Right lobe of liver (tissue), 6 donors: ENCODE measurements at regions not wholly inside any gene's neighbourhood (a gene's known extent, or its start where the extent isn't known, plus 50 kb on each side); places are given as distances from the start of the nearest gene placed in this dataset.
"Not testable (repeated sequence)": the region's sequence is repeated elsewhere in the genome, so short reads cannot be mapped to it uniquely, and the experiment has no call there.

ENCODE experiments used
- ATAC-seq, 4 donors: fragments of 200-7000 bp; cut with Tn5 transposase; one replicate each; pipeline ENCODE4 v1.9.1; 2020; ENCODE audit warnings: mild to moderate bottlenecking in 4 of 4, moderate library complexity in 4 of 4
- DNase-seq, 3 donors: peaks; one replicate each; pipeline ENCODE4 v3.0.0-alpha.2; 2020
- H3K27ac ChIP-seq, 3 donors: fragments of 200-600 bp; one replicate each; pipeline ENCODE4 v1.8.0; 2022
- H3K27me3 ChIP-seq, 2 donors: fragments of 200-600 bp; one replicate each; pipeline ENCODE4 v1.8.0; 2022
- H3K36me3 ChIP-seq, 4 donors: fragments of 200-600 bp; sonication (generic) in 1 of 4; one replicate each; pipeline versions ENCODE4 v1.5.1 to v1.8.0; 2017 to 2022; ENCODE audit warnings: control low read depth in 1 of 4
- H3K4me1 ChIP-seq, 4 donors: fragments of 200-600 bp; sonication (generic) in 1 of 4; one replicate each; pipeline versions ENCODE4 v1.5.1 to v1.8.0; 2017 to 2022; ENCODE audit warnings: control low read depth in 1 of 4
- H3K4me3 ChIP-seq, 3 donors: fragments of 200-600 bp; one replicate each; pipeline ENCODE4 v1.8.0; 2022
- H3K9me3 ChIP-seq, 4 donors: fragments of 200-600 bp; sonication (generic) in 1 of 4; one replicate each; pipeline versions ENCODE4 v1.5.1 to v1.8.0; 2017 to 2022; ENCODE audit warnings: control low read depth in 1 of 4
- POLR2A ChIP-seq: fragments of 450-650 bp; IDR thresholded peaks from one replicate; pipeline ENCODE4 v1.6.1; 2017; ENCODE audit warnings: antibody characterized with exemption, mild to moderate bottlenecking
- WGBS: methylation state at CpG from one replicate; pipeline ENCODE4 v1.1.6; 2018; ENCODE audit warnings: low coverage, low lambda C conversion rate; ENCODE audit not compliant: insufficient coverage; ENCODE audit errors: missing lambda C conversion rate; 5-methylcytosine and 5-hydroxymethylcytosine counted together
- intact Hi-C, 2 donors: fragments of 100-400 bp; cut with DNase I; formaldehyde crosslinking; loops; one replicate each; pipeline versions ENCODE4 v1.11.2 to v1.14.1; 2022
- TF ChIP-seq, protein P1 (sequence below), 4 donors: fragments of 200-600 bp in 3 of 4; fragments of 450-650 bp in 1 of 4; IDR thresholded peaks; one replicate each; pipeline versions ENCODE4 v1.5.1 to v1.8.0; 2016 to 2022; ENCODE audit warnings: antibody characterized with exemption in 4 of 4, mild to moderate bottlenecking in 2 of 4
- donor health status: DM: no; HTN: yes; CAD: no.
- donor health status: DM: no; HTN: no; CAD: no.
- donor health status: DM: no; HTN: no; CAD: no.
- donor health status: DM: no; HTN: yes; CAD: no.
- donor health status: DM: no; HTN: yes; CAD: no.

DNA sequence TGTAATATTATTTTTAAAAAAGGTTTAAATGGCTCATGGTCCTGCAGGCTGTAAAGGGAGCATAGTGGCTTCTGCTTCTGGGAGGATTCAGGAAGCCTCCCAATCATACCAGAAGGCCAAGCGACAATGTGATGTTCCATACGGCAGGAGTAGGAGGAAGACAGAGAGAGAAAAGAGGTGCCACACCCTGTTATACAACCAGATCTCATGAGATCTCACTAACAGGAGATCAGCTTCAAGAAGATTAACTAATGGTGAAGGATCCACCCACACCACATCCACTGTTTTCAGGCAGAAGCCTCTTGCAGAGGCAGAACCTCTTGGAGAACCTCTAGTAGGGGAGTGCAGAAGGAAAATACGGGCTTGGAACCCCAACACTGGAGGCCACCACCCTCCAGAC is 103.9 kb upstream of the TEKT4 start:
- ATAC-seq (no peak), DNase-seq (no peak)
- H3K27ac ChIP-seq = no peak overlapping the region
- no peaks in the 10 kb centered on the region for H3K36me3 ChIP-seq
- TF ChIP-seq, protein P1, sequence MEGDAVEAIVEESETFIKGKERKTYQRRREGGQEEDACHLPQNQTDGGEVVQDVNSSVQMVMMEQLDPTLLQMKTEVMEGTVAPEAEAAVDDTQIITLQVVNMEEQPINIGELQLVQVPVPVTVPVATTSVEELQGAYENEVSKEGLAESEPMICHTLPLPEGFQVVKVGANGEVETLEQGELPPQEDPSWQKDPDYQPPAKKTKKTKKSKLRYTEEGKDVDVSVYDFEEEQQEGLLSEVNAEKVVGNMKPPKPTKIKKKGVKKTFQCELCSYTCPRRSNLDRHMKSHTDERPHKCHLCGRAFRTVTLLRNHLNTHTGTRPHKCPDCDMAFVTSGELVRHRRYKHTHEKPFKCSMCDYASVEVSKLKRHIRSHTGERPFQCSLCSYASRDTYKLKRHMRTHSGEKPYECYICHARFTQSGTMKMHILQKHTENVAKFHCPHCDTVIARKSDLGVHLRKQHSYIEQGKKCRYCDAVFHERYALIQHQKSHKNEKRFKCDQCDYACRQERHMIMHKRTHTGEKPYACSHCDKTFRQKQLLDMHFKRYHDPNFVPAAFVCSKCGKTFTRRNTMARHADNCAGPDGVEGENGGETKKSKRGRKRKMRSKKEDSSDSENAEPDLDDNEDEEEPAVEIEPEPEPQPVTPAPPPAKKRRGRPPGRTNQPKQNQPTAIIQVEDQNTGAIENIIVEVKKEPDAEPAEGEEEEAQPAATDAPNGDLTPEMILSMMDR (IDR thresholded peaks at IDR 0.05) = no peak
- no peak for TF ChIP-seq POLR2A
- H3K4me1 ChIP-seq = no peaks in the 10 kb centered on the region
- no peaks in the 10 kb centered on the region for H3K9me3 ChIP-seq
- H3K4me3 ChIP-seq = no peak overlapping the region
- intact Hi-C loops = no loop called here
- no peaks in the 10 kb centered on the region for H3K27me3 ChIP-seq
- 89% methylated on average over 2 of the region's 3 CpGs for WGBS

DNA sequence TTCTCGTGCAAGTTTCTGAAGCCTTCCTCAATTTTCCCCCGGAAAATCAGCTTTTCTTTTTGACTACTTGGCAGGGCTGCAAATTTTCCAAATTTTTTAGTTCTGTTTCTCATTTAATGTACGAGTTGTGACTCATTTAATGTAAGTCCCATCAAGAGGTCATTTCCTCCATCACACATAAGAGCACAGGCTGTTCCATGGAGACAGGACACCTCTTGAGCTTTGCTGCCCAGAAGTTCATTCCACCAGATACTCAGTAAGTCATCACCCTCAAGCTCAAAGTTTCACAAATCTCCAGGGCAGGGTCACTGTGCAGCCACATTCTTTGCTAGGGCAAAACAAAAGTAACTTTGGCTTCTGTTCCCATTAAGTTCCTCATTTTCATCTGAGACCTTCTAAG is 101.5 kb upstream of the TEKT4 start:
- no peak for TF ChIP-seq POLR2A
- TF ChIP-seq, protein P1 (IDR thresholded peaks at IDR 0.05) = no peak
- 71% methylated on average over 3 of the region's 3 CpGs for WGBS
- Histone ChIP-seq H3K4me3 (no peak overlapping the region), H3K9me3 (no peaks in the 10 kb centered on the region), H3K4me1 (no peaks in the 10 kb centered on the region), H3K27me3 (no peaks in the 10 kb centered on the region), H3K27ac (no peak overlapping the region), H3K36me3 (no peaks in the 10 kb centered on the region)
- ATAC-seq (no peak), DNase-seq (no peak)
- intact Hi-C loops = no loop called here

DNA sequence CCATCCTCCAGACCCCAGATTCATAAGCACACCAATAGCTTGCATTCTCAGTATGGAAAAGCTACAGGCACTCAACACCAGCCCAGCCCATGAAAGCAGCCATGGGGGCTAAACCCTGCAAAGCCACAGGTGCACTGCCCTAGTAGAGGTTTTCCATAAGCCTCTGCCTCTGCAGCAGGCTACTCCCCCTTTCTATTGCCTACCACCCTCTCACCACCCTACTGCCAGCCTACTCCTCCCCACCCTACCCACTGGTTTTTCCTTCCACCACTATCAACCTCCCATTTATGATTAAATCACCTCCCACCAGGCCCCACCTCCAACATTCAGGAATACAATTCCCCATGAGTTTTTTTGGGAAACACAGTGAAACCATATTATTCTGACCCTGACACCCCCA is 96.4 kb upstream of the TEKT4 start:
- no peak for ATAC-seq
- Histone ChIP-seq H3K27ac (no peak overlapping the region), H3K4me1 (no peaks in the 10 kb centered on the region), H3K9me3 (no peaks in the 10 kb centered on the region), H3K36me3 (no peaks in the 10 kb centered on the region), H3K4me3 (no peak overlapping the region), H3K27me3 (no peaks in the 10 kb centered on the region)
- intact Hi-C loops = no loop called here
- TF ChIP-seq, protein P1 (IDR thresholded peaks at IDR 0.05) = no peak
- TF ChIP-seq POLR2A = no peak
- no peak for DNase-seq

DNA sequence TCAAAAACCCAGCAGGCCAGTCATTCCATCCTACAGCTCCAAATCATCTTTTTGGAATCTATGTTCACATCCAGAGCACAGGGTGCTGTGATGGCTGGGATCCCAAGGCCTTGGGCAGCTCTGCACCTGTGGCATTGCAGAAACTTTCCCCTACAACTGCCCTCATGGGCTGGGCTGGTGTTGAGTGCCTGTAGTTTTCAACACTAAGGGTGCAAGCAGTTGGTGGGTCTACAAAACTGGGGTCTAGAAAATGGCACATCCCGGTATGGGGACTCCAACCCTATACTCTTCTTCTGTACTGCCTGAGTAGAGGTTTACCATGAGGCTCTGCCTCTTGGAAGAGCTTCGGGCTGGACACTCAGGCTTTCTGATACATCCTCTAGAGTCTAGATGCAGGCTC is 95.2 kb upstream of the TEKT4 start:
- ATAC-seq (no peak), DNase-seq (no peak)
- Histone ChIP-seq H3K4me1 (no peaks in the 10 kb centered on the region), H3K27ac (no peak overlapping the region), H3K36me3 (no peaks in the 10 kb centered on the region), H3K4me3 (no peak overlapping the region), H3K27me3 (no peaks in the 10 kb centered on the region), H3K9me3 (no peaks in the 10 kb centered on the region)
- no peak for TF ChIP-seq POLR2A
- TF ChIP-seq, protein P1 (IDR thresholded peaks at IDR 0.05) = no peak
- no CpG with 5 or more reads among the region's 2 CpGs for WGBS
- intact Hi-C loops = no loop called here

DNA sequence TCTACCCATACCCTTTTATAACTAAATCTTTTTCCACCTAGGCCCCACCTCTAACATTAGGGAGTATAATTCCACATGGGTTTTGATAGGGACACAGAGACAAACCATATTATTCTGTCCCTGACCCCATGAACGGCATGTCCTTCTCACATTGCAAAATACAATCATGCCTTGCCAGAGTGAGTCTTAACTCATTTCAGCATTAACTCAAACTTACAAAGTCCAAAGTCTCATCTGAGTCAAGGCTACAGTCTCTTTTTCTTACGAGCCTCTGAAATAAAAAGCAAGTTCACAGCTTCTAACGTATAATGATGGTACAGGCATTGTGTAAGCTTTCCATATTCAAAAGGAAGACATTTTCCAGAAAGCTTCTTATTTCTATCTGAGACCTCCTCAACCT is 86.1 kb upstream of the TEKT4 start:
- H3K4me1 ChIP-seq, ATAC-seq, intact Hi-C loops, H3K9me3 ChIP-seq, H3K27ac ChIP-seq, H3K27me3 ChIP-seq, H3K4me3 ChIP-seq, H3K36me3 ChIP-seq, DNase-seq: not testable (repeated sequence)
- WGBS = 39% methylated on average over 3 of the region's 3 CpGs

DNA sequence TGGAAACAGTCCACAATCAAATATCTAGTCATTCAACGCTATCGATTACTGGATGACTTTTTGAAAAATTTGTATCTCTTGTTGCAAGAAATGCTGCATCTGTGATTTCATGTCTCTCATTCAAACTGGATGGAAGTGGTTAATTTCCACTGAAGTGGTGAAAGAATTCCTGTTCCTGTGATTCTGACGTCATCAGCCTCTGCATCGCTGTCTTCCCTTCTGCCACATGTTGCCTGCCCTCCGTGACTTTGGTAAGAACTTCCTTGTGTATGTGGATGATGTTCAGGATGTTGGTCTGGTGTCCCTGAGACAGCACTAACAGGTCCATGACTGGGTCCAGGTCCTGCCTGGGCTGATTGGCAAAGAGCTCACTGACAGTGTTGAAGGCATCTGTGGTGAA is 84.8 kb upstream of the TEKT4 start:
- ATAC-seq, H3K4me3 ChIP-seq, intact Hi-C loops, H3K4me1 ChIP-seq, H3K36me3 ChIP-seq, H3K9me3 ChIP-seq, DNase-seq, H3K27me3 ChIP-seq, H3K27ac ChIP-seq: not testable (repeated sequence)
- WGBS = 82% methylated on average over 5 of the region's 5 CpGs

DNA sequence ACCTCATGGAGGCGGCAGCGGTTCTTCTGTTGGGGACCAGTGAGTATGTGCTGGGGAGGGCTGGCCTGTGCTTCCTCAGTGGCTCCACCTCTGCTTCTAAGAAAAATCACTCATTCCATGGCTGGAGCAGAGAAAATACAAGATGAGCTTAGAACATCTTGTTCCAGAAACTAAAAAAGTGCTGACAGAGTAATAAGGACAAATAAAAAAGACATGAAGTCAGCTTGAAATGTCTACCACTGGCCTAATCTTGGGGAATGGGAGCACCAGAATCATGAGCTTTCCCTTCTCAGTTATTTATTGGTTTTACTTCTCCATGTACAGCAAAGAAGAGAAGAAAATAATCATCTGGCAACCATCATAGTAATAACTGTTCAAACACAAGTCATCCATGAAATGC is 81.1 kb upstream of the TEKT4 start:
- intact Hi-C loops, DNase-seq, H3K27me3 ChIP-seq, H3K4me3 ChIP-seq, H3K9me3 ChIP-seq, H3K4me1 ChIP-seq, H3K27ac ChIP-seq, ATAC-seq, H3K36me3 ChIP-seq: not testable (repeated sequence)
- WGBS = no CpG with 5 or more reads among the region's 2 CpGs
